Loucy (cell line): ENCODE measurements at regions not wholly inside any gene's neighbourhood (a gene's known extent, or its start where the extent isn't known, plus 50 kb on each side); places are given as distances from the start of the nearest gene placed in this dataset.

Experiments used
- EZH2phosphoT487 ChIP-seq: fragments of 200-600 bp; IDR thresholded peaks from 2 replicates; pipeline ENCODE4 v1.6.1; 2018; ENCODE audit warnings: antibody characterized with exemption, mild to moderate bottlenecking, moderate library complexity, borderline replicate concordance
- TF ChIP-seq, protein P1 (sequence below): fragments of 200-600 bp; sonication (generic); conservative IDR thresholded peaks from 2 replicates; pipeline ENCODE4 v1.5.1; 2014; ENCODE audit warnings: mild to moderate bottlenecking, antibody characterized with exemption, low read length

DNA sequence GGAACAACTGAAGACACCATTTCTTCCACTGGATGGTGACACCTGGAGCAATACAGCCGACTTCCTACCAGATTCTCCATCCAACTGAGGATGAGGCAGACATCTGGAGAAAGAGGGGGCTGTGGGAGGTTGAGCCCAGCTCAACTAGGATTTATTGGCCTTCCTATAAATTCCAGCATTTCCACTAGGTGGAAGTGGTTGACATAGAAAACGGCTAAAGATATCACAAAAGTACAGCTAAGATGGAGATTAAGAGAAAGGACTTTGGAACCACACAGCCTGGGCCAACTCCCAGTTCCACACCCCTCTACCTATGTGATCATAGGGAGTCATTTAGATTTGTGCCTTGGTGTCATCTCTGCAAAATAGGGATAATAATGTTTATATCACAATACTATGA is 61.3 kb upstream of the CAV2 start:
- TF ChIP-seq, protein P1, sequence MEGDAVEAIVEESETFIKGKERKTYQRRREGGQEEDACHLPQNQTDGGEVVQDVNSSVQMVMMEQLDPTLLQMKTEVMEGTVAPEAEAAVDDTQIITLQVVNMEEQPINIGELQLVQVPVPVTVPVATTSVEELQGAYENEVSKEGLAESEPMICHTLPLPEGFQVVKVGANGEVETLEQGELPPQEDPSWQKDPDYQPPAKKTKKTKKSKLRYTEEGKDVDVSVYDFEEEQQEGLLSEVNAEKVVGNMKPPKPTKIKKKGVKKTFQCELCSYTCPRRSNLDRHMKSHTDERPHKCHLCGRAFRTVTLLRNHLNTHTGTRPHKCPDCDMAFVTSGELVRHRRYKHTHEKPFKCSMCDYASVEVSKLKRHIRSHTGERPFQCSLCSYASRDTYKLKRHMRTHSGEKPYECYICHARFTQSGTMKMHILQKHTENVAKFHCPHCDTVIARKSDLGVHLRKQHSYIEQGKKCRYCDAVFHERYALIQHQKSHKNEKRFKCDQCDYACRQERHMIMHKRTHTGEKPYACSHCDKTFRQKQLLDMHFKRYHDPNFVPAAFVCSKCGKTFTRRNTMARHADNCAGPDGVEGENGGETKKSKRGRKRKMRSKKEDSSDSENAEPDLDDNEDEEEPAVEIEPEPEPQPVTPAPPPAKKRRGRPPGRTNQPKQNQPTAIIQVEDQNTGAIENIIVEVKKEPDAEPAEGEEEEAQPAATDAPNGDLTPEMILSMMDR, result no peak
- TF ChIP-seq EZH2phosphoT487, result no peak
